SHP77 (cell line): ENCODE measurements at regions not wholly inside any gene's neighbourhood (a gene's known extent, or its start where the extent isn't known, plus 50 kb on each side); places are given as distances from the start of the nearest gene placed in this dataset.
"Not testable (repeated sequence)": the region's sequence is repeated elsewhere in the genome, so short reads cannot be mapped to it uniquely, and the experiment has no call there.

Experiments used
- DNase-seq, 2 experiments: peaks; one replicate each; lab custom pipeline; 2025; lab: John Stamatoyannopoulos, UW

GRCh38 chr7:21317966-21318915, 109.6 kb upstream of the SP4 start:
- peak; percentile 59 to 80 for DNase-seq

- no peak for DNase-seq
These were observed 109.0 kb upstream of the SP4 start for GRCh38 chr7:21318916-21319270.

GRCh38 chr7:21326241-21326640, 101.6 kb upstream of the SP4 start:
- DNase-seq: no peak

- no peak for DNase-seq
These were observed 101.0 kb upstream of the SP4 start for GRCh38 chr7:21326921-21327320.

- no peak for DNase-seq
These were observed 100.2 kb upstream of the SP4 start for GRCh38 chr7:21327422-21328409.

- no peak for DNase-seq
These were observed 97.3 kb upstream of the SP4 start for GRCh38 chr7:21330462-21331178.

- no peak for DNase-seq
These were observed 93.0 kb upstream of the SP4 start for GRCh38 chr7:21334906-21335305.

- no peak for DNase-seq
These were observed 91.1 kb upstream of the SP4 start for GRCh38 chr7:21336743-21337142.

- DNase-seq: no peak
These were observed 89.1 kb upstream of the SP4 start for GRCh38 chr7:21338728-21339164.

- not testable (repeated sequence) for DNase-seq
These were observed 83.0 kb upstream of the SP4 start for GRCh38 chr7:21344900-21345299.

- no peak for DNase-seq
These were observed 82.5 kb upstream of the SP4 start for GRCh38 chr7:21345361-21345760.

GRCh38 chr7:21346297-21346696, 81.6 kb upstream of the SP4 start:
- DNase-seq: no peak

- DNase-seq: no peak
These were observed 75.1 kb upstream of the SP4 start for GRCh38 chr7:21352540-21353387.

- DNase-seq: no peak
These were observed 74.5 kb upstream of the SP4 start for GRCh38 chr7:21353388-21353780.

GRCh38 chr7:21354284-21354683, 73.6 kb upstream of the SP4 start:
- DNase-seq: no peak

GRCh38 chr7:21355406-21355874, 72.4 kb upstream of the SP4 start:
- no peak for DNase-seq

- DNase-seq: no peak
These were observed 71.3 kb upstream of the SP4 start for GRCh38 chr7:21356616-21357015.

GRCh38 chr7:21357151-21358097, 70.5 kb upstream of the SP4 start:
- no peak for DNase-seq

- DNase-seq: no peak
These were observed 69.2 kb upstream of the SP4 start for GRCh38 chr7:21358648-21359047.

- no peak for DNase-seq
These were observed 68.7 kb upstream of the SP4 start for GRCh38 chr7:21359163-21359562.
